OCI-LY1 (cell line): ENCODE measurements at regions not wholly inside any gene's neighbourhood (a gene's known extent, or its start where the extent isn't known, plus 50 kb on each side); places are given as distances from the start of the nearest gene placed in this dataset.

Experiments used
- H2AFZ ChIP-seq: fragments of 200-600 bp; sonication (generic), shearing (Covaris generic); 2 replicates; pipeline ENCODE4 v1.6.0; 2014; ENCODE audit warnings: antibody characterized with exemption, mild to moderate bottlenecking, low read length
- H3F3A ChIP-seq: fragments of 200-600 bp; sonication (generic), shearing (Covaris generic); 2 replicates; pipeline ENCODE4 v1.6.0; 2014; ENCODE audit warnings: mild to moderate bottlenecking, antibody characterized with exemption, low read length, moderate library complexity; ENCODE audit not compliant: insufficient read depth
- H3K27ac ChIP-seq: fragments of 200-600 bp; sonication (generic); 2 replicates; pipeline ENCODE4 v1.5.1; 2014; ENCODE audit warnings: low read length, mixed run types, mild to moderate bottlenecking, low read depth; ENCODE audit not compliant: poor library complexity, severe bottlenecking
- H3K27me3 ChIP-seq: fragments of 200-600 bp; sonication (generic); 2 replicates; pipeline ENCODE4 v1.6.0; 2014; ENCODE audit warnings: antibody characterized with exemption, mild to moderate bottlenecking, low read length, moderate library complexity; ENCODE audit not compliant: insufficient read depth
- H3K36me3 ChIP-seq: fragments of 200-600 bp; sonication (generic); 2 replicates; pipeline ENCODE4 v1.6.1; 2014; ENCODE audit warnings: mild to moderate bottlenecking, antibody characterized with exemption, low read length, moderate library complexity, mixed read lengths; ENCODE audit not compliant: insufficient read depth
- H3K4me1 ChIP-seq: fragments of 200-600 bp; sonication (generic); 2 replicates; pipeline ENCODE4 v1.5.1; 2014; ENCODE audit warnings: mild to moderate bottlenecking, low read length, moderate library complexity; ENCODE audit not compliant: insufficient read depth, severe bottlenecking
- H3K4me2 ChIP-seq: fragments of 200-600 bp; sonication (generic), shearing (Covaris generic); 2 replicates; pipeline ENCODE4 v1.6.1; 2014; ENCODE audit warnings: low read length
- H3K4me3 ChIP-seq: fragments of 200-600 bp; sonication (generic); 2 replicates; pipeline ENCODE4 v1.5.1; 2014; ENCODE audit warnings: low read length, low read depth, mild to moderate bottlenecking, mixed read lengths; ENCODE audit not compliant: poor library complexity, severe bottlenecking
- H3K79me2 ChIP-seq: fragments of 200-600 bp; shearing (Covaris generic); 2 replicates; pipeline ENCODE4 v1.6.1; 2016; ENCODE audit warnings: mixed run types, low read length, mixed read lengths; ENCODE audit not compliant: insufficient read depth
- H3K9ac ChIP-seq: fragments of 200-600 bp; sonication (generic), shearing (Covaris generic); 2 replicates; pipeline ENCODE4 v1.6.1; 2014; ENCODE audit warnings: mild to moderate bottlenecking, low read length, mixed read lengths
- H3K9me2 ChIP-seq: fragments of 200-600 bp; sonication (generic), shearing (Covaris generic); 2 replicates; pipeline ENCODE4 v1.6.1; 2014; ENCODE audit warnings: low read depth, mild to moderate bottlenecking, low read length, mixed read lengths
- H3K9me3 ChIP-seq: fragments of 200-600 bp; shearing (Covaris generic); 2 replicates; pipeline ENCODE4 v1.6.1; 2014; ENCODE audit warnings: low read length, mixed read lengths
- H4K20me1 ChIP-seq: fragments of 200-600 bp; sonication (generic), shearing (Covaris generic); 2 replicates; pipeline ENCODE4 v1.6.0; 2016; ENCODE audit warnings: mild to moderate bottlenecking, low read length; ENCODE audit not compliant: insufficient read depth
- EZH2 ChIP-seq: fragments of 200-600 bp; sonication (generic), shearing (Covaris generic); IDR thresholded peaks from 2 replicates; pipeline ENCODE4 v1.8.0; 2017; ENCODE audit warnings: borderline replicate concordance, mixed run types, mild to moderate bottlenecking, antibody characterized with exemption, low read length, moderate library complexity, mixed read lengths
- TF ChIP-seq, protein P1 (sequence below): fragments of 200-600 bp; sonication (generic), shearing (Covaris generic); IDR thresholded peaks from 2 replicates; pipeline ENCODE4 v1.5.1; 2017; ENCODE audit warnings: mild to moderate bottlenecking, antibody characterized with exemption, low read length, moderate library complexity, mixed read lengths

DNA sequence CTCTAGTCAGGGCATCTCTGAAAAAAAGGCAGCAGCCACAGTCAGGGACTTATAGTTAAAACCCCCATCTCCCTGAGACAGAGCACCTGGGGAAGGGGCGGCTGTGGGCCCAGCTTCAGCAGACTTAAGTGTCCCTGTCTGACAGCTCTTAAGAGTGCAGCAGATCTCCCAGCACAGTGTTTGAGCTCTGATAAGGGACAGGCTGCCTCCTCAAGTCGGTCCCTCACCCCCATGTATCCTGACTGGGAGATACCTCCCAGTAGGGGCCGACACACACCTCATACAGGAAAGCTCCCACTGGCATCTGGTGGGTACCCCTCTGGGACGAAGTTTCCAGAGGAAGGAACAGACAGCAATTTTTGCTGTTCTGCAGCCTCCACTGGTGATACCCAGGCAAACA, 129.0 kb downstream of the ANXA5 start:
- Histone ChIP-seq H3F3A (no peaks in the 10 kb centered on the region), H3K9me3 (no peaks in the 10 kb centered on the region), H3K79me2 (no peaks in the 10 kb centered on the region), H3K4me1 (no peaks in the 10 kb centered on the region), H3K9me2 (no peaks in the 10 kb centered on the region), H3K4me2 (no peak overlapping the region), H3K36me3 (no peaks in the 10 kb centered on the region), H3K27ac (no peak overlapping the region), H4K20me1 (no peaks in the 10 kb centered on the region), H2AFZ (no peak overlapping the region), H3K9ac (no peak overlapping the region), H3K4me3 (no peak overlapping the region), H3K27me3 (no peaks in the 10 kb centered on the region)
- TF ChIP-seq, protein P1, sequence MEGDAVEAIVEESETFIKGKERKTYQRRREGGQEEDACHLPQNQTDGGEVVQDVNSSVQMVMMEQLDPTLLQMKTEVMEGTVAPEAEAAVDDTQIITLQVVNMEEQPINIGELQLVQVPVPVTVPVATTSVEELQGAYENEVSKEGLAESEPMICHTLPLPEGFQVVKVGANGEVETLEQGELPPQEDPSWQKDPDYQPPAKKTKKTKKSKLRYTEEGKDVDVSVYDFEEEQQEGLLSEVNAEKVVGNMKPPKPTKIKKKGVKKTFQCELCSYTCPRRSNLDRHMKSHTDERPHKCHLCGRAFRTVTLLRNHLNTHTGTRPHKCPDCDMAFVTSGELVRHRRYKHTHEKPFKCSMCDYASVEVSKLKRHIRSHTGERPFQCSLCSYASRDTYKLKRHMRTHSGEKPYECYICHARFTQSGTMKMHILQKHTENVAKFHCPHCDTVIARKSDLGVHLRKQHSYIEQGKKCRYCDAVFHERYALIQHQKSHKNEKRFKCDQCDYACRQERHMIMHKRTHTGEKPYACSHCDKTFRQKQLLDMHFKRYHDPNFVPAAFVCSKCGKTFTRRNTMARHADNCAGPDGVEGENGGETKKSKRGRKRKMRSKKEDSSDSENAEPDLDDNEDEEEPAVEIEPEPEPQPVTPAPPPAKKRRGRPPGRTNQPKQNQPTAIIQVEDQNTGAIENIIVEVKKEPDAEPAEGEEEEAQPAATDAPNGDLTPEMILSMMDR, result no peak
- TF ChIP-seq EZH2, result no peak

DNA sequence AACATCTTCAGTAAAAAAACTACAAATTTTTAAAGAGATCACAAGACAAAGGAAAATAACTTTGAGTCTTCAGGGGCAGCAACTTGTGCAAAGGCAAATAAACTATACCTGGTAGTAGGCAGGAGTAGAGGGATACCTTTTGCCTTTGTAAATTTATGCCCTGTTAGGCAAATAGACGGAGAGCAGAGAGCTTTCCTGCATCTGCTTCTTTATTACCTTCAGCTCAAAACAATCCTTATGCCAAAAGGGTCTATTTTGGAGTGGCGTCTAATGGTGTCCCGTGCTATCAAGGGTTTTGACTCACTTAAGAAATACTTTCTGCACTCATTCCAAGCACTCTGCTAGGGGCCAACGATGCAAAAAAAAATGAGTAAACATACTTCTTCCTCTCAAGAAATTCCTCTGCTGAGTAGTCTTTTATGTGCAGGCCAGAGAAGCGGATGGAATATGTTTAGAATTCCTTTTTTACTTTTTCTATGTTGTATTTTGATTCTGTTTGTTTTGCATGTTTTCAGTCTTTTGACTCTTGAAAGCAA, 131.9 kb downstream of the ANXA5 start:
- Histone ChIP-seq H2AFZ (no peak overlapping the region), H3K4me2 (no peak overlapping the region), H3F3A (no peaks in the 10 kb centered on the region), H3K4me1 (no peaks in the 10 kb centered on the region), H3K79me2 (no peaks in the 10 kb centered on the region), H3K4me3 (no peak overlapping the region), H3K36me3 (no peaks in the 10 kb centered on the region), H3K27ac (no peak overlapping the region), H3K9me3 (no peaks in the 10 kb centered on the region), H3K9ac (no peak overlapping the region), H3K9me2 (no peaks in the 10 kb centered on the region), H3K27me3 (no peaks in the 10 kb centered on the region), H4K20me1 (no peaks in the 10 kb centered on the region)
- no peak for TF ChIP-seq EZH2
- TF ChIP-seq, protein P1, result no peak

DNA sequence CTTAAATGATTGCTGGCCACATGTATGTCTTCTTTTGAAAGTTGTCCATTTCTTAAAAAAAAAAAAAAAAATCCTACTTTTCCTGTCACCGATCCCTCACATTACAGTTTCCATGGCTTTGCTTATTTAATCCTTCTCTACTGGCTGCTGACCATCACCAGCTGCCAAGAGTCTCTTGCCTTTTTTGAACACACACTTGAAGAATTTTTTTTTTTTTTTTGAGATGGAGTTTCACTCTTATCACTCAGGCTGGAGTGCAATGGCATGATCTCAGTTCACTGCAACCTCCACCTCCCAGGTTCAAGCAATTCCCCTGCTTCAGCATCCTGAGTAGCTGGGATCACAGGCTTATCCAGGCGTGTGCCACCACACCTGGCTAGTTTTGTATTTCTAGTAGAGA, 134.0 kb downstream of the ANXA5 start:
- no peaks in the 10 kb centered on the region for H3K4me1 ChIP-seq
- no peaks in the 10 kb centered on the region for H3K9me2 ChIP-seq
- no peak overlapping the region for H2AFZ ChIP-seq
- no peaks in the 10 kb centered on the region for H3K27me3 ChIP-seq
- no peak overlapping the region for H3K27ac ChIP-seq
- no peak for TF ChIP-seq EZH2
- TF ChIP-seq, protein P1, result no peak
- H3K36me3 ChIP-seq, result no peaks in the 10 kb centered on the region
- H3K9ac ChIP-seq, result no peak overlapping the region
- no peak overlapping the region for H3K4me2 ChIP-seq
- H3F3A ChIP-seq, result no peaks in the 10 kb centered on the region
- no peak overlapping the region for H3K4me3 ChIP-seq
- no peaks in the 10 kb centered on the region for H3K79me2 ChIP-seq
- no peaks in the 10 kb centered on the region for H3K9me3 ChIP-seq
- no peaks in the 10 kb centered on the region for H4K20me1 ChIP-seq
